CD4-positive, alpha-beta T cell (primary cell): ENCODE measurements at regions not wholly inside any gene's neighbourhood (a gene's known extent, or its start where the extent isn't known, plus 50 kb on each side); places are given as distances from the start of the nearest gene placed in this dataset.

Experiments used
- ATAC-seq: fragments of 200-7000 bp; cut with Tn5 transposase; one replicate; pipeline ENCODE4 v1.10.0; 2022; ENCODE audit warnings: mild to moderate bottlenecking; ENCODE audit not compliant: poor library complexity
- CTCF ChIA-PET: fragments of 350-600 bp; sonication (Branson Sonifier 250); formaldehyde crosslinking; loops from one replicate; lab custom pipeline; 2021; ENCODE audit warnings: antibody characterized with exemption, inconsistent platforms; lab: Charles Lee
- POLR2A ChIA-PET: fragments of 350-600 bp; sonication (Branson Sonifier 250); formaldehyde crosslinking; loops from one replicate; lab custom pipeline; 2021; ENCODE audit warnings: antibody characterized with exemption, inconsistent platforms; lab: Charles Lee
- DNase-seq, 14 experiments: peaks; one replicate each; pipeline ENCODE4 v3.0.0-alpha.2; 2013 to 2020; ENCODE audit warnings: mixed read lengths in 2 of 14
- H3K27ac ChIP-seq, 2 donors: one replicate each; pipeline versions ENCODE4 v1.5.1 to v1.7.0; 2013; ENCODE audit warnings: low read length in 2 of 2, low read depth in 1 of 2, mild to moderate bottlenecking in 1 of 2
- H3K27me3 ChIP-seq, 2 experiments: 1 replicate in 1 of 2; 2 replicates in 1 of 2; pipeline versions ENCODE4 v1.6.1 to v1.7.0; 2013; ENCODE audit warnings: low read length in 2 of 2, control low read depth in 1 of 2, mild to moderate bottlenecking in 1 of 2, moderate library complexity in 1 of 2; ENCODE audit not compliant: insufficient read depth in 2 of 2, control insufficient read depth in 1 of 2
- H3K36me3 ChIP-seq: one replicate; pipeline ENCODE4 v1.6.1; 2013; ENCODE audit warnings: low read length, control low read depth; ENCODE audit not compliant: insufficient read depth
- H3K4me1 ChIP-seq: one replicate; pipeline ENCODE4 v1.6.1; 2013; ENCODE audit warnings: low read length, control low read depth; ENCODE audit not compliant: insufficient read depth
- H3K4me3 ChIP-seq: one replicate; pipeline ENCODE4 v1.5.1; 2013; ENCODE audit warnings: mild to moderate bottlenecking, low read length, moderate library complexity
- H3K9me3 ChIP-seq, 2 experiments: 1 replicate in 1 of 2; 2 replicates in 1 of 2; pipeline versions ENCODE4 v1.6.1 to v1.7.0; 2013; ENCODE audit warnings: low read length in 2 of 2, mild to moderate bottlenecking in 2 of 2, control low read depth in 1 of 2, moderate library complexity in 1 of 2; ENCODE audit not compliant: control insufficient read depth in 1 of 2, insufficient read depth in 1 of 2
- H3K27ac Mint-ChIP-seq: one replicate; pipeline ENCODE4 v1.8.0; 2020; ENCODE audit warnings: mixed read lengths
- H3K27me3 Mint-ChIP-seq: one replicate; pipeline ENCODE4 v1.8.0; 2021; ENCODE audit warnings: mixed read lengths
- H3K36me3 Mint-ChIP-seq: one replicate; pipeline ENCODE4 v1.8.0; 2021; ENCODE audit warnings: low read depth, mixed read lengths
- H3K4me1 Mint-ChIP-seq: one replicate; pipeline ENCODE4 v1.8.0; 2021; ENCODE audit warnings: low read depth, mixed read lengths
- H3K4me3 Mint-ChIP-seq: one replicate; pipeline ENCODE4 v1.8.0; 2020; ENCODE audit warnings: mild to moderate bottlenecking, mixed read lengths
- H3K9me3 Mint-ChIP-seq: one replicate; pipeline ENCODE4 v1.8.0; 2020; ENCODE audit warnings: mixed read lengths
- CTCF ChIP-seq: fragments of 200-600 bp; IDR thresholded peaks from one replicate; pipeline ENCODE4 v1.8.0; 2022; ENCODE audit warnings: antibody characterized with exemption, mild to moderate bottlenecking
- intact Hi-C, 2 experiments: fragments of 100-400 bp; cut with DNase I in 1 of 2; cut with micrococcal nuclease in 1 of 2; formaldehyde crosslinking; loops; one replicate each; pipeline versions ENCODE4 v1.15.1 to v1.9.0; 2023 to 2025; cut with DNase I, micrococcal nuclease

GRCh38 chr7:68444956-68445355, 1153.3 kb upstream of the AUTS2 start:
- ChIA-PET POLR2A (no interaction called here), CTCF (no interaction called here)
- Histone ChIP-seq H3K27me3 (no peaks in the 10 kb centered on the region), H3K4me1 (no peaks in the 10 kb centered on the region), H3K9me3 (peaks cover 0 to 8% of the 10 kb centered on the region in 2 experiments), H3K4me3 (no peak overlapping the region), H3K36me3 (no peaks in the 10 kb centered on the region), H3K27ac (no peak overlapping the region)
- TF ChIP-seq CTCF: no peak
- intact Hi-C loops: no loop called here
- Mint-ChIP-seq H3K36me3 (no peaks in the 10 kb centered on the region), H3K4me1 (no peaks in the 10 kb centered on the region), H3K27ac (no peak overlapping the region), H3K9me3 (peaks cover 16% of the 10 kb centered on the region), H3K27me3 (no peaks in the 10 kb centered on the region), H3K4me3 (no peak overlapping the region)
- no peak for ATAC-seq
- no peak for DNase-seq

- ChIA-PET POLR2A (no interaction called here), CTCF (no interaction called here)
- Mint-ChIP-seq H3K4me1 (no peaks in the 10 kb centered on the region), H3K36me3 (no peaks in the 10 kb centered on the region), H3K4me3 (no peak overlapping the region), H3K9me3 (peaks cover 16% of the 10 kb centered on the region), H3K27me3 (no peaks in the 10 kb centered on the region), H3K27ac (no peak overlapping the region)
- no peak for TF ChIP-seq CTCF
- ATAC-seq (no peak), DNase-seq (no peak)
- Histone ChIP-seq H3K27ac (no peak overlapping the region), H3K4me3 (no peak overlapping the region), H3K36me3 (no peaks in the 10 kb centered on the region), H3K27me3 (no peaks in the 10 kb centered on the region), H3K4me1 (no peaks in the 10 kb centered on the region), H3K9me3 (peaks cover 0 to 9% of the 10 kb centered on the region in 2 experiments)
- intact Hi-C loops: no loop called here
These were observed 1152.1 kb upstream of the AUTS2 start for GRCh38 chr7:68446183-68446582.

GRCh38 chr7:68449099-68449498, 1149.2 kb upstream of the AUTS2 start:
- Histone ChIP-seq H3K4me3 (no peak overlapping the region), H3K27ac (no peak overlapping the region), H3K4me1 (no peaks in the 10 kb centered on the region), H3K9me3 (peaks cover 0 to 9% of the 10 kb centered on the region in 2 experiments), H3K27me3 (no peaks in the 10 kb centered on the region), H3K36me3 (no peaks in the 10 kb centered on the region)
- ATAC-seq (no peak), DNase-seq (no peak)
- Mint-ChIP-seq H3K9me3 (peaks cover 16% of the 10 kb centered on the region), H3K27ac (no peak overlapping the region), H3K4me1 (no peaks in the 10 kb centered on the region), H3K27me3 (no peaks in the 10 kb centered on the region), H3K4me3 (no peak overlapping the region), H3K36me3 (no peaks in the 10 kb centered on the region)
- ChIA-PET CTCF (no interaction called here), POLR2A (no interaction called here)
- intact Hi-C loops: no loop called here
- TF ChIP-seq CTCF: peak; percentile 14
